ENCODE measurements at regions not wholly inside any gene's neighbourhood (a gene's known extent, or its start where the extent isn't known, plus 50 kb on each side); places are given as distances from the start of the nearest gene placed in this dataset.

DNA sequence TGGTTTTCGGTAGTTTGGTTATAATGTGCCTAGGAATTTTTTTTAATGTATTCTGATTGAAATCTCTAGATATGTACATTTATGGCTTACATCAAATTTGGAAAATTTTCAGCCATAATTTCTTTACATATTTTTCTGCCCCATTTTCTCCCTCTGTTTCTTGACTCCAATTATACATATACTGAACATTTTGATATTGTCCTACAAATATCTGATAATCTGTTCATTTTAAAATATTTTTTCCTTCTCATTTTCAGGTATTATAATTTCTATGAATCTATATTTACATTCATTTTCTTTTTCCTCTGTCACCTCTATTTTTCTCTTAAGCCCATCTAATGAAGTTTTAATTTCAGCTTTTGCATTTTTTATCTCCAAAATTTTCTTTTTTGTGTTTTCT lies 82.7 kb upstream of the TMLHE start:
- ATAC-seq: no peak
- POLR2A ChIA-PET: no interaction called here

DNA sequence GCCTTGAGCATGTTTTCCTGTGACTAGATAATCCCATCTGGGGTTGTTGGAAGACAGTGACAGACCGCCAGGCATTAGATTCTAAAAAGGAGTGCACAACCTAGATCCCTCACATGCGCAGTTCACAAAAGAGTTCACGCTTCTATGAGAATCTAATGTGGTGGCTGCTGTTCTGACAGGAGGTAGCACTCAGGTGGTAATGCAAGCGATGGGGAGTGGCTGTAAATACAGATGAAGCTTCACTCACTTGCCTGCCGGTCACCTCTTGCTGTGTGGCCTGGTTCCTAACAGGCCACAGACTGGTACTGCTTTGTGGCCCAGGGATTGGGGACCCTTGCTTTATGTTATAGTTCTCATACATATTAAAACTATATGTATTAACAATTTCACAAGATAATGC lies 81.9 kb upstream of the TMLHE start:
- Histone ChIP-seq H3K27me3 (ENCODE audit: control insufficient read depth in 2 of 2, insufficient read depth in 2 of 2, low read length in 2 of 2) (no peaks in the 10 kb centered on the region), H3K4me1 (ENCODE audit: control insufficient read depth in 2 of 2, insufficient read depth in 2 of 2, low read length in 2 of 2) (no peaks in the 10 kb centered on the region), H3K36me3 (ENCODE audit: control insufficient read depth in 2 of 3, insufficient read depth in 3 of 3, low read length in 3 of 3) (no peaks in the 10 kb centered on the region), H3K4me3 (ENCODE audit: low read length) (no peak overlapping the region), H3K9me3 (ENCODE audit: control insufficient read depth in 2 of 3, low read length in 3 of 3) (no peaks in the 10 kb centered on the region), H3K27ac (ENCODE audit: low read depth, low read length) (no peak overlapping the region)
- DNase-seq (no peak), ATAC-seq (no peak)
- peaks cover 0 to 2% (median 0%) of the 10 kb centered on the region in 7 donors for H3K4me1 Mint-ChIP-seq
- peaks cover 0 to 10% (median 3%) of the 10 kb centered on the region in 11 donors for H3K9me3 Mint-ChIP-seq
- H3K4me3 Mint-ChIP-seq: no peak overlapping the region
- H3K36me3 Mint-ChIP-seq: peaks cover 0 to 16% (median 0%) of the 10 kb centered on the region in 5 donors
- ChIA-PET CTCF (no interaction called here), POLR2A (no interaction called here)
- no peak overlapping the region for H3K27ac Mint-ChIP-seq
- intact Hi-C loops (cut with micrococcal nuclease): no loop called here
- peaks cover 0 to under 1% (median 0%) of the 10 kb centered on the region in 5 donors for H3K27me3 Mint-ChIP-seq

More for the DNA sequence above, 82.7 kb upstream of the TMLHE start:
- Mint-ChIP-seq H3K27me3 (no peaks in the 10 kb centered on the region), H3K9me3 (peaks cover 0 to 11% (median 3%) of the 10 kb centered on the region in 11 donors), H3K4me1 (peaks cover 0 to 2% (median 0%) of the 10 kb centered on the region in 7 donors), H3K27ac (no peak overlapping the region), H3K4me3 (no peak overlapping the region), H3K36me3 (peaks cover 0 to 17% (median 0%) of the 10 kb centered on the region in 5 donors)
- H3K27ac ChIP-seq (ENCODE audit: low read depth, low read length): no peak overlapping the region
- no peak overlapping the region for H3K4me3 ChIP-seq (ENCODE audit: low read length)
- CTCF ChIA-PET: no interaction called here
- intact Hi-C loops (cut with micrococcal nuclease): no loop called here
- H3K4me1 ChIP-seq (ENCODE audit: control insufficient read depth in 2 of 2, insufficient read depth in 2 of 2, low read length in 2 of 2): no peaks in the 10 kb centered on the region
- no peak for DNase-seq
- H3K27me3 ChIP-seq (ENCODE audit: control insufficient read depth in 2 of 2, insufficient read depth in 2 of 2, low read length in 2 of 2): no peaks in the 10 kb centered on the region
- no peaks in the 10 kb centered on the region for H3K36me3 ChIP-seq (ENCODE audit: control insufficient read depth in 2 of 3, insufficient read depth in 3 of 3, low read length in 3 of 3)
- H3K9me3 ChIP-seq (ENCODE audit: control insufficient read depth in 2 of 3, low read length in 3 of 3): no peaks in the 10 kb centered on the region

GRCh38 chrX:155682834-155683233 lies 70.1 kb upstream of the TMLHE start:
- Mint-ChIP-seq H3K27ac (no peak overlapping the region), H3K27me3 (no peaks in the 10 kb centered on the region), H3K36me3 (no peaks in the 10 kb centered on the region), H3K9me3 (peaks cover 0 to 4% (median 0%) of the 10 kb centered on the region in 11 donors), H3K4me1 (no peaks in the 10 kb centered on the region), H3K4me3 (no peak overlapping the region)
- ATAC-seq (no peak), DNase-seq (no peak)
- no peaks in the 10 kb centered on the region for H3K9me3 ChIP-seq (ENCODE audit: control insufficient read depth in 2 of 3, low read length in 3 of 3)
- POLR2A ChIA-PET: no interaction called here
- no peaks in the 10 kb centered on the region for H3K36me3 ChIP-seq (ENCODE audit: control insufficient read depth in 2 of 3, insufficient read depth in 3 of 3, low read length in 3 of 3)
- H3K27me3 ChIP-seq (ENCODE audit: control insufficient read depth in 2 of 2, insufficient read depth in 2 of 2, low read length in 2 of 2): no peaks in the 10 kb centered on the region
- H3K4me1 ChIP-seq (ENCODE audit: control insufficient read depth in 2 of 2, insufficient read depth in 2 of 2, low read length in 2 of 2): no peaks in the 10 kb centered on the region
- CTCF ChIA-PET: no interaction called here
- no peak overlapping the region for H3K4me3 ChIP-seq (ENCODE audit: low read length)
- H3K27ac ChIP-seq (ENCODE audit: low read depth, low read length): no peak overlapping the region
- intact Hi-C loops (cut with micrococcal nuclease): no loop called here

DNA sequence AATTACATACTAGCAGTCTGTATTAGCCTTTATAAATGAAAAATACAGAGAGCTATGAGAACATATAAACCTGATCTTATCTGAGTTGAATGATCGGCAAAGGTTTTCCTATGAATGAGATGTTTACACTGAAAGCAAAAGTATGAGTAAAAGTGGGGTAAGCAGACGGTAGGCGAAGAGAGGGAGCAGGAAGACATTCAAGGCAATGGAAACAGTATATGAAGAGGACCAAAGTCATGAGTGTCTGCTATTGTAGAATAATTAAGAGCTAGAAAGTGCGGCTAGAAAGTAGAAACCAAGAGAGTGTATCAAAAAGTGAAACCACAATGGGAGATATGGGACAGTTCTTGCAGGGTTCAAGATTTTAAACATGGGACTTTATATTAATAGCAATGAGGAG lies 67.0 kb upstream of the TMLHE start:
- Mint-ChIP-seq H3K36me3 (no peaks in the 10 kb centered on the region), H3K4me3 (no peak overlapping the region), H3K27ac (peak overlapping the region in 1 of 9 donors; percentile 26), H3K9me3 (peaks cover 0 to 5% (median 0%) of the 10 kb centered on the region in 11 donors), H3K4me1 (no peaks in the 10 kb centered on the region), H3K27me3 (no peaks in the 10 kb centered on the region)
- H3K4me3 ChIP-seq (ENCODE audit: low read length): no peak overlapping the region
- intact Hi-C loops (cut with micrococcal nuclease): no loop called here
- ChIA-PET POLR2A (no interaction called here), CTCF (no interaction called here)
- no peaks in the 10 kb centered on the region for H3K27me3 ChIP-seq (ENCODE audit: control insufficient read depth in 2 of 2, insufficient read depth in 2 of 2, low read length in 2 of 2)
- no peaks in the 10 kb centered on the region for H3K9me3 ChIP-seq (ENCODE audit: control insufficient read depth in 2 of 3, low read length in 3 of 3)
- H3K36me3 ChIP-seq (ENCODE audit: control insufficient read depth in 2 of 3, insufficient read depth in 3 of 3, low read length in 3 of 3): no peaks in the 10 kb centered on the region
- ATAC-seq: no peak
- no peak overlapping the region for H3K27ac ChIP-seq (ENCODE audit: low read depth, low read length)
- no peak for DNase-seq
- H3K4me1 ChIP-seq (ENCODE audit: control insufficient read depth in 2 of 2, insufficient read depth in 2 of 2, low read length in 2 of 2): no peaks in the 10 kb centered on the region

DNA sequence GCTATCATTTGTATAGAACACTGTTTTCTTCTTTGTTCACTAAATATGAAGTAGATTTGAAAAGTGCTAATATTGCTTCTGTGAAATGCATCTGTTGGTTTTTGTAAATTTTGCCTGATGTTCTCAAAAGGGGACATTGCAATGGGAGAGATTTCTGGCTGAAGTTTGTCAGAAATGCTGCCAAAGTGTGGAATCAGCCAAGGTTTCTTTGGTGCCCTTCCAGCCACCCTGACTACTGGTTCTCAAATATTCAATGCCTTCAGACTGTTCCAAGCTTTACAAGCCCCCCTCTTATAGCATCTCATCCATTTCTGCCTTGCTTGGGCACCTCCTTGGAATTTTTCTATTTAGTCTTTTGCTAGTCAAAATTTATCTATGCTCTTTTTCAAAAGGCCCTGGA lies 60.6 kb upstream of the TMLHE start:
- Histone ChIP-seq H3K4me1 (ENCODE audit: control insufficient read depth in 2 of 2, insufficient read depth in 2 of 2, low read length in 2 of 2) (no peaks in the 10 kb centered on the region), H3K4me3 (ENCODE audit: low read length) (no peak overlapping the region), H3K27me3 (ENCODE audit: control insufficient read depth in 2 of 2, insufficient read depth in 2 of 2, low read length in 2 of 2) (no peaks in the 10 kb centered on the region), H3K9me3 (ENCODE audit: control insufficient read depth in 2 of 3, low read length in 3 of 3) (no peaks in the 10 kb centered on the region), H3K36me3 (ENCODE audit: control insufficient read depth in 2 of 3, insufficient read depth in 3 of 3, low read length in 3 of 3) (no peaks in the 10 kb centered on the region), H3K27ac (ENCODE audit: low read depth, low read length) (no peak overlapping the region)
- Mint-ChIP-seq H3K9me3 (peaks cover 0 to 4% (median 0%) of the 10 kb centered on the region in 11 donors), H3K27me3 (no peaks in the 10 kb centered on the region), H3K4me1 (no peaks in the 10 kb centered on the region), H3K36me3 (no peaks in the 10 kb centered on the region), H3K27ac (no peak overlapping the region), H3K4me3 (no peak overlapping the region)
- POLR2A ChIA-PET: no interaction called here
- no peak for ATAC-seq
- DNase-seq: no peak
- intact Hi-C loops (cut with micrococcal nuclease): no loop called here
- CTCF ChIA-PET: no interaction called here

DNA sequence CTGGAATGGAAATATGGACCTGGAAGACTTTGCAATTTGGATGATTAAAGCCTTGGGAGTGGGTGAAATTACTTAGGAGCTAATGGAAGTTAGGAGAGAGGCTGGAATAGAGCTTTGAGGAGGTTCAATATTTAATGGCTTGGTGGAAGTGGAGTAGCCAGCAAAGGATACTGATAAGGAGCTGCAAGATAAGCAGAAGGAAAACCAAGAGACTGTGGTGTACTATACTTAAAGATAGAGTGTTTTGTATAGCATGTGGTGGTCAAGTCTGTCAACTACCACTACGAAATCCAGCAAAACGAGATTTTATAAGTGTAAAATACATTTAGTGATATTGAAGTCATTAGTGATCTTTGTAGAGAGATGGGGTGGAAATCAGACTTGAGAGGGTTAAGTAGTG lies 54.0 kb upstream of the TMLHE start:
- ChIA-PET POLR2A (no interaction called here), CTCF (no interaction called here)
- Histone ChIP-seq H3K4me1 (ENCODE audit: control insufficient read depth in 2 of 2, insufficient read depth in 2 of 2, low read length in 2 of 2) (no peaks in the 10 kb centered on the region), H3K27me3 (ENCODE audit: control insufficient read depth in 2 of 2, insufficient read depth in 2 of 2, low read length in 2 of 2) (no peaks in the 10 kb centered on the region), H3K27ac (ENCODE audit: low read depth, low read length) (no peak overlapping the region), H3K9me3 (ENCODE audit: control insufficient read depth in 2 of 3, low read length in 3 of 3) (no peaks in the 10 kb centered on the region), H3K36me3 (ENCODE audit: control insufficient read depth in 2 of 3, insufficient read depth in 3 of 3, low read length in 3 of 3) (no peaks in the 10 kb centered on the region), H3K4me3 (ENCODE audit: low read length) (no peak overlapping the region)
- H3K4me3 Mint-ChIP-seq: no peak overlapping the region
- H3K9me3 Mint-ChIP-seq: peaks cover 0 to 5% (median 0%) of the 10 kb centered on the region in 11 donors
- no peaks in the 10 kb centered on the region for H3K36me3 Mint-ChIP-seq
- H3K27ac Mint-ChIP-seq: no peak overlapping the region
- DNase-seq (no peak), ATAC-seq (no peak)
- H3K4me1 Mint-ChIP-seq: peaks cover 0 to 1% (median 0%) of the 10 kb centered on the region in 7 donors
- intact Hi-C loops (cut with micrococcal nuclease): no loop called here
- H3K27me3 Mint-ChIP-seq: no peaks in the 10 kb centered on the region
